ENCODE measurements at regions not wholly inside any gene's neighbourhood (a gene's known extent, or its start where the extent isn't known, plus 50 kb on each side); places are given as distances from the start of the nearest gene placed in this dataset.

DNA sequence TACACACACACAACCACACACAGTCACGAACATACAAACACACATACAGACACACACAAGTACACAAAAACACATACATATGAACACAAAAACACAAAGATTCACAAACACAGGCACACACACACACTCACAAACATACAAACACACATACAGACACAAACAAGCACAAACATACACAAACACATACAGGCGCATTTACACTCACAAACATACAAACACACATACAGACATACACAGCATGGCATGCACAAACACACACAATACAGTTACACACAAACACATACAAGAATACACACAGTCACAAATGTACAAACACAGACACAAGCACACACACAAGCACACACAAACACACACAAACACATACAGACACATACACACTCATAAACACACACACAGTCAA, 247.9 kb downstream of the TENT4A start:
- no peaks in the 10 kb centered on the region for H3K4me1 Mint-ChIP-seq
- H3K27me3 Mint-ChIP-seq = peaks cover 2% of the 10 kb centered on the region
- H3K4me3 Mint-ChIP-seq = no peak overlapping the region
- no peak overlapping the region for H3K27ac Mint-ChIP-seq
- H3K36me3 Mint-ChIP-seq = no peaks in the 10 kb centered on the region
- DNase-seq = no peak
- H3K9me3 Mint-ChIP-seq = peaks cover 3% of the 10 kb centered on the region

DNA sequence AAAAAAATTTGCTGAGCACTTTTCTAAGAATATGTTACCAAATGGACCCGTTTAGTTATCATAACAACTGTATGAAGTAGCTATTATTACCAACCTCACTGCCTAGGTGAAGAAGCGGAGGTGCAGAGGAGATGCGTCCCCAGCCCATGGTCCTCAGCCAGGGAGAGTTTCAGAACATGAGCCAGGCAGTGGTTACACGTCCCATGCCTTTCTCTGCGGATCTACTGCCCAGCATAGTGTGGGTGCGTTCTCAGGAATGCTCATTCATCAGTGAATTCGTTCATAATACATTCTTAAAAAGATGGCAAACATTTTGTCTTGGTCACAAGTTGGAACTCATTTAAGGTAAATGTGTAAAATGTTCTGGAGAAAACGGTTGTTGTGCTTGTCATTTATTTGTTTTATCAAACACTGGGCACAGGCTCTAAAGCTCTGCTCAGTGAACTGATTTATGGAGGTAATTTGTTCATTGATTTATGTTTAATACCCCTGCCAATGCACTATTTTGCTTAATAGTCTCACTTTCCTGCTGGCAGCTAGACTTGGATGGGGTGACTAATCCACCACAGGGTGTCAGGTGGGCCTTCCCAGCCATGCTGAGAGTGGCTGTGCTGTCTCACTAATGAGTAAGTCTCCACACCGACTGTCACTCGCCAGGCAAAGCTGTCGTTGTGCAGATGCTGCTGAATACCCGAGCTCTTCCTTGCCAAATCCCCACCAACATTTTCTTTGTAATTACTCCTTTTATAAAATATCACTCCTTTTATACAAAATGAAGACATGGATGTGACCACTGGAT, 248.8 kb downstream of the TENT4A start:
- Mint-ChIP-seq H3K9me3 (peaks cover 3% of the 10 kb centered on the region), H3K4me3 (no peak overlapping the region), H3K36me3 (no peaks in the 10 kb centered on the region), H3K27ac (no peak overlapping the region), H3K27me3 (peaks cover 4% of the 10 kb centered on the region), H3K4me1 (no peaks in the 10 kb centered on the region)
- no peak for DNase-seq

DNA sequence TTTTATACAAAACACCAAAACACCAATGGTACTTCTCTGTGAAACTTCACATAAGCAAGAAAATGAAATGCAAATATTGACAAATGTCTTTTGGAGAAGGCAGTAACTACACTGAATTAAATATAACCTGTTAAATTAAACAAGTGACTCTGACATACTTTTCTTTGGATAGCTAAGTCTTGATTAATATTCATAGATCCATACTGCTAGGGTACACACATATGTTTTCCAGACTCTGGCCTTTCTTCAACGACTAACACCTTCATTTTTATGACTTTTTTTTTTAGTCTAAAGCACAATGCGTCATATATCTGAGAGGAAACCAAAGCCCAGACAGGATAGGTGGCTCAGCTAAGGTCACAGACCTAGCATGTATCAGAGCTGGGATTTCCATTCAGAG, 263.7 kb downstream of the TENT4A start:
- DNase-seq = no peak
- Mint-ChIP-seq H3K4me3 (no peak overlapping the region), H3K4me1 (no peaks in the 10 kb centered on the region), H3K36me3 (no peaks in the 10 kb centered on the region), H3K9me3 (no peaks in the 10 kb centered on the region), H3K27me3 (peaks cover 3% of the 10 kb centered on the region), H3K27ac (no peak overlapping the region)

DNA sequence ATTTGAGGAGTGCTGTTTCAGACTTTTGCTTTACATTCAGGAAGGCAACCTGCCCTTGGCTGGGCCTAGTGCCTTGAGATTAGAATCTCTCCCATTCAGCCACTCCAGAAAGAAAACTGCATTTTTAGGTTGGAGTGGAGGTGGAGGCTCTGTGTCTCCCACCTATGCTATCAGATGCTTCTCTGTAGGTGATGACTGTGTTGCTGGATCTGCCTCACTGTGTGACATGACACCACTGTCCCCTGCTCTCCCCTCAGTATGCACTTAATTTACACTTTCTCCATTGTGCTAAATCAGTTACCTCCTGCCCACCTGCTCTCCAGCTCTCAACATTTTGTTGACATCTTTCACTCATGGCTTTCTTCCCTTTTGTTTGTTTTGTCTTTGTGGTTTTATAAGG, 265.8 kb downstream of the TENT4A start:
- H3K9me3 Mint-ChIP-seq = no peaks in the 10 kb centered on the region
- DNase-seq = no peak
- no peaks in the 10 kb centered on the region for H3K4me1 Mint-ChIP-seq
- peaks cover 6% of the 10 kb centered on the region for H3K27me3 Mint-ChIP-seq
- H3K27ac Mint-ChIP-seq = no peak overlapping the region
- no peak overlapping the region for H3K4me3 Mint-ChIP-seq
- H3K36me3 Mint-ChIP-seq = no peaks in the 10 kb centered on the region

DNA sequence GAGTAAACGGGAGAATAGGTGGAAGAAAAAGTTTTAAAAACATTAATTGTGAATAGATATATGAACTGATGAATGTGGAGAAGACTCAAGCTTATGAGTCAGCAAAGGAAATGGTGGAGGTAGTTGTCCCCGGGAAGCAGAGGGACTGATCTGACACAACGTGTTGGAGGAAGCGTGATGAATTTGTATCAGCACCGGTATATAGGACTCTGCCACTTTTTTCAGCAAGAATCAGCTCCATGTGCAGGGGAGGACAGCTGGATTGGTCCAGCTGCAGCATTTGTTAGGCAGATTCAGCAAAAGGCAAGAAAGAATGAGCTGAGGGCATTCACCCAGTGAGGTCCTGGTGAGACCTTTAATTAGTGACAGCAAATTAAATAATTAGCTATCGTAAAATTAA, 276.0 kb downstream of the TENT4A start:
- Mint-ChIP-seq H3K27ac (no peak overlapping the region), H3K9me3 (no peaks in the 10 kb centered on the region), H3K36me3 (no peaks in the 10 kb centered on the region), H3K4me3 (no peak overlapping the region), H3K27me3 (peaks cover 10% of the 10 kb centered on the region), H3K4me1 (no peaks in the 10 kb centered on the region)
- no peak for DNase-seq

DNA sequence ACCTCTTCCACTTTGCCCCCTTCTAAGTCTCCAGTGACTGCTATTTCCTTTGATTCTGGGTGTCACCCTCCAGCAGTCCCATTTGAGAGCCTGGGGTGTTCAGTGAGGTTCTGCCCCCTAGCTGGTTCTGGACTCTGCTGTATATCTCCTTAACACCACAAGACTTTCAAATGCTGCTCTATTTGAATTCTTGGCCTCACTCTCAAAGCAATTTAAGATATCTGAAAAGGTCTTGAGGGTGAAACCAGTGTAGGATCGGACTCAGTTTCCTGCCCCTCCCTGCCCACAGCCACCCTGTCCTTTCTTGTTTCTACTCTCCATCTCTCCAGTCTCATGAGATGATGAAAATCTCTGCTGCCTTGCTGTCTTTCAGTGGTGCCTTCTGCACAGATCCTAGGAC, 280.9 kb downstream of the TENT4A start:
- H3K27ac Mint-ChIP-seq = no peak overlapping the region
- no peak for DNase-seq
- peaks cover 5% of the 10 kb centered on the region for H3K9me3 Mint-ChIP-seq
- H3K4me3 Mint-ChIP-seq = no peak overlapping the region
- peaks cover 13% of the 10 kb centered on the region for H3K27me3 Mint-ChIP-seq
- H3K4me1 Mint-ChIP-seq = no peaks in the 10 kb centered on the region
- H3K36me3 Mint-ChIP-seq = no peaks in the 10 kb centered on the region

DNA sequence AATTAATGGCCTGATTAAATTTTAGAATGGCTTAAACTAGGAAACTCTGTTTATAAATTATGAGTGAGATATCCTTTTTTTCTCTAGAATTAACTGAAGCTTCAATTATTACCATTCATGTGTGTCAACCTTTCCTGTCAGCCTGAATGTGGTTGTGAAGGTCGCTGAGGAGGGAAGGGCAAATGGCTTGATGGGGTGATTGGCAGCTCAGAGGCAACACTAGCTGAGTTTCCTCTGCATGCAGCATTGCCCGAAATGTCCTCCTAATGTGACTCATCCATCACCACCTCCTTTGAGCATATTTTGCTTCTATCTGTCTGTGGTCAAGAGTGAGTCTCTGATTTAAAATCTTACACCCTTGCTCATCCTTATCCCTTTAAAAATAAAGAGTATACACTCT, 281.9 kb downstream of the TENT4A start:
- Mint-ChIP-seq H3K36me3 (no peaks in the 10 kb centered on the region), H3K27ac (no peak overlapping the region), H3K4me3 (no peak overlapping the region), H3K27me3 (peaks cover 20% of the 10 kb centered on the region), H3K9me3 (peaks cover 5% of the 10 kb centered on the region), H3K4me1 (no peaks in the 10 kb centered on the region)
- DNase-seq = no peak

DNA sequence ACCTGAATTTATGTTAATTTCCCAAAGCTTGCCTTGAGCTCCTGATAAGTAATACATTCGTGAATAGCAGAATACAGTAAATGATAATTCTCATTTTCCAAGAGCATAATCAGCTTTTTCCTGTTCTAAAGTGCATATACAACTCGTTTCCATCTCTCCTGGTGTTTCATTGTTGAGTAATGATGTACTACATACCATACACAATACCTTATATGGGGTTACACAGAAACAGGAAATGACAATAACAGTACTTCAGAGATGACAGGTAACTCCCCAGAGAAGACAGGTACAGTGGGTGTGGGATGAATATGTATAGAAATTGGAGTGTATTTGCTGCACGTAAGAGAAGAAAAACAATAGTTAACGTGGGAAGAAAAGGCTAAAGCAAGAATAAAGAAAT, 287.1 kb downstream of the TENT4A start:
- Mint-ChIP-seq H3K9me3 (peaks cover 4% of the 10 kb centered on the region), H3K36me3 (no peaks in the 10 kb centered on the region), H3K27ac (no peak overlapping the region), H3K4me3 (no peak overlapping the region), H3K4me1 (no peaks in the 10 kb centered on the region), H3K27me3 (peaks cover 11% of the 10 kb centered on the region)
- DNase-seq = no peak

DNA sequence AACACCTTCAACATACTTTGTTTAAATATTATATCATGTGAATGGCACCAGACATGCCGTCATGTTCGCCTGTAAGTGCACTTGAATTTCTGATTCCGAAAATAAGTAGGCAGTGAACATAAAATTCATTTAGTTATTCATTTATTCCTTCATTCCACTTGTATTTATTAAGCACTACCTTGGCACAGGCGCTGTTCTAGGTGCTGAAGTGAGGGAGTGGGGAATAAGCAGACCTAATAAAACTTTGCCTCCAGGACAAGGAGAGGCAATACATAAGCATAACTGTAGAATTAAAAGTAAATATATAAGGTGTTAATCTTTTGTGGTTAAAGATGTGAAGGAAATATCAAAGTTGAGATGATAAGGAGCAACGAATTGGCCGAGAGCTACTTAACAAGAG, 297.4 kb downstream of the TENT4A start:
- no peaks in the 10 kb centered on the region for H3K36me3 Mint-ChIP-seq
- no peak overlapping the region for H3K27ac Mint-ChIP-seq
- H3K4me3 Mint-ChIP-seq = no peak overlapping the region
- no peaks in the 10 kb centered on the region for H3K9me3 Mint-ChIP-seq
- DNase-seq = no peak
- peaks cover 3% of the 10 kb centered on the region for H3K27me3 Mint-ChIP-seq
- H3K4me1 Mint-ChIP-seq = no peaks in the 10 kb centered on the region

DNA sequence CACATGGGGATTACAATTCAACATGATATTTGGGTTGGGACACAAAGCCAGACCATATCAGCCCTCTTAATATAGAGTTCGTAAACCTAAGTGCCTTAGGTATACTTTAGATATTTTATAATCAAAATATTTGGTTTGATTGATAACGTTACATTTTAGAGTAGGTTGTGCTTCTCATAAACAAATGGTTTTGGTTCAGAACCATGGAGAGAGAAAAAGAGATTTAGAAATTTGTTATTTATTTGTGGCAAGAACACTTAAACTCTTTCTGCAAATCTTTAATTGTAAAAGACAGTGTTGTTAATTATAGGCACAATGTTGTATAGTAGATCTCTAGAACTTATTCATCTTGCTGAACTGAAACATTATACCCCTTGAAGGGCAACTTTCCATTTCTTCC, 298.8 kb downstream of the TENT4A start:
- Mint-ChIP-seq H3K4me3 (no peak overlapping the region), H3K36me3 (no peaks in the 10 kb centered on the region), H3K27ac (no peak overlapping the region), H3K9me3 (no peaks in the 10 kb centered on the region), H3K27me3 (peaks cover 3% of the 10 kb centered on the region), H3K4me1 (no peaks in the 10 kb centered on the region)
- DNase-seq = no peak

DNA sequence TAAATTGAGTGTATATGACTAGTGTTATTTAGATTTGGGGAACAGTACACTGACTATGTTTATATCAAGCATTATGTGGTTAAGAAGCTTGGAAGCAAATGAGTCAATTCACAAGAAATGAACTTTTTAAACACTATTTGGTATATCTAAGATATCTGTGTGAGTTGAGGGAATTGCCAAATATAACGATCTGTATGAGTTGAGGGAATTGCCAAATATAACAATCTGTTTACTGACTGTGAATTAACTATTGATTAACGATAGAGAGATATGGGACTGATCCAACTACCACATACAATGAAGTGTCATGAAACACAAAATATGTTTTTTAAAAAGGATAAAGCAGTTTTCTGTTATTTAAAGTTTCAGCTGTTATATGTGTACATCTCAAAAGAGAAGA, 301.4 kb downstream of the TENT4A start:
- Mint-ChIP-seq H3K4me1 (no peaks in the 10 kb centered on the region), H3K27me3 (peaks cover 10% of the 10 kb centered on the region), H3K27ac (no peak overlapping the region), H3K9me3 (no peaks in the 10 kb centered on the region), H3K36me3 (no peaks in the 10 kb centered on the region), H3K4me3 (no peak overlapping the region)
- DNase-seq = no peak

DNA sequence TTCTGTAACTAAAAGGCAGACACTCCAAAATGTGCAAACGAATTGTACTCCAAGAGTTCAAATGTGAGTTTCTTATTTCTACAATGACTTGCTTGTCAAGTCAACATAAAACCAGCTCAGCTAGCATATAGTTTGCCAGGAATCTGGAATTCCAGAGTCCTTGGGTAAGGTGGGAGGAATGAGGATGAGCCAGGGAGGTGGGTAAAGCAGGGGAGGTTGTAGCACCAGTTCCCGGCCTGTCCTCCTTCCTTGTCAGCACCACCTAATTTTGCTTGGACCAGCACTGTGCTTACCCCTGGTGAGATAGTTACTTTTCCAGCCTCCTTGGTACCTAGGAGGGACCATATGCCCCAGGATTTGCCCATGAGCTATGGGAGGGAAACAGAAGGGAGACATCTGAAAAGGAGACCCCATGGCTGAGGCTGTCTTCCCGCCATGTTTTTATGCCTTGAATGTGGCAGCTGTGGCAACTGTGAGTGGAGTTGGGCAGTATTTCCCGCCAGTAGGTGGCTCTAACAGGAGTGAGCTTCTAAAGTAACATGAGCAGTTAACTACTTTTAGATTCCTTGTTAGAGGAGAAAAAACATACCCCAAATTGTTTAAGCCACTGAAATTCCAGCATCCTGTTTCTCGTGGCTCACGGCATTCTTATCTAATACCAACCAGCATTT, 302.5 kb downstream of the TENT4A start:
- Mint-ChIP-seq H3K36me3 (no peaks in the 10 kb centered on the region), H3K27ac (no peak overlapping the region), H3K27me3 (peaks cover 10% of the 10 kb centered on the region), H3K4me3 (no peak overlapping the region), H3K9me3 (peaks cover 4% of the 10 kb centered on the region), H3K4me1 (no peaks in the 10 kb centered on the region)
- DNase-seq = no peak

DNA sequence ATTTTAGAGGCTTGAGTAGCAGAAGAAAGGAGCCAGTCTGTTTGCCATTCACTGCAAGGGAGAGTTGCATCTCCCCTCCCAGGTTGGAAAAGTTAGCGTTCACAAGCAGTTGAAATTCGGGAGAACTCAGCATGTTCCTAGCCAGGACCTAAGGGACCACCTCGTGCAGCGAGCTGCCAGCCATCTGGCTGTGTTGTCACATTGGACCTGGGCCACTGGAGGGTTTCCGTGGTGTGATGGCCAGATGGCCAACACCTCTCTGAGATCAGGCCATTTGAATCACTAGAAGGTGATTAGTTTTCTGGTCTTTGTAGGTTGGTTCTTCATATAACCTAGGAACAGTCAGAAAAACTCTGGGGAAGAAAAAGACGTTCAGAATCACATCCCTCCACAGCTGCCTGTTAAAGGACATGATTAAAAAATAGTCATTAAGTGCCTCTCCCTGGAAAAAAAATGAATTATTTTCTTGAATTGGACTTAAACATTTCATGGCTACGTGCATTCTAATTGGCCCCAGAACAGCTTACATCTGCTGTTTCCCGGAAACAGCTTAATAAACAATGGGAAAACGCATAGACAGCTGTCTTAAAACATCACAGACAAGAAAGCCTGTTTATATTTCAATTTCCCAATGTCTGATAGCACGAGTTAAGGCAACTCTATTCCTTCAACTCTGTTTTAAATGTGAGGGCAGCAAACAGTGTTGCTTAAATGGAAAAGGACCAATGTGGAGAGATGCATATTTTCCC, 303.9 kb downstream of the TENT4A start:
- Mint-ChIP-seq H3K27ac (no peak overlapping the region), H3K4me1 (no peaks in the 10 kb centered on the region), H3K9me3 (peaks cover 16% of the 10 kb centered on the region), H3K4me3 (no peak overlapping the region), H3K36me3 (no peaks in the 10 kb centered on the region), H3K27me3 (peaks cover 10% of the 10 kb centered on the region)
- DNase-seq = no peak

DNA sequence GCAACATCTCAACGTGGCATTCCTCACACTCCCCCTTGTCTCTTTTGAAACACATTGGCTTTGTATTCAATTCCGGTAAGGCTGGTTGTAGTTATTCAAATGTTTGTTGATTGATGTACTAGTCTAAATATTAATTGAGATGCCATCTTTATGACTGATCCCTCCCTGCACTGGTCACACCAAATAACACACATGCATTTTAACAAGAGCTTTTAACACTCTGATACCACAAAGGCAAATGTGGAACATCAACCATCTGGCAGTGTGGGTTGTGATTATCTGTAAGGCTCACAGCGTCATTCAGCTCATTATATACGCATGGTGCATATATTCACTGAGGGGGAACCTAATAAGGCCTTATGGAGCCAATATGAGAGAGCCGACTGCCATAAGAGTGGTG, 305.0 kb downstream of the TENT4A start:
- no peak for DNase-seq
- no peak overlapping the region for H3K4me3 Mint-ChIP-seq
- H3K36me3 Mint-ChIP-seq = no peaks in the 10 kb centered on the region
- peaks cover 10% of the 10 kb centered on the region for H3K27me3 Mint-ChIP-seq
- H3K27ac Mint-ChIP-seq = no peak overlapping the region
- H3K4me1 Mint-ChIP-seq = no peaks in the 10 kb centered on the region
- H3K9me3 Mint-ChIP-seq = peaks cover 19% of the 10 kb centered on the region

DNA sequence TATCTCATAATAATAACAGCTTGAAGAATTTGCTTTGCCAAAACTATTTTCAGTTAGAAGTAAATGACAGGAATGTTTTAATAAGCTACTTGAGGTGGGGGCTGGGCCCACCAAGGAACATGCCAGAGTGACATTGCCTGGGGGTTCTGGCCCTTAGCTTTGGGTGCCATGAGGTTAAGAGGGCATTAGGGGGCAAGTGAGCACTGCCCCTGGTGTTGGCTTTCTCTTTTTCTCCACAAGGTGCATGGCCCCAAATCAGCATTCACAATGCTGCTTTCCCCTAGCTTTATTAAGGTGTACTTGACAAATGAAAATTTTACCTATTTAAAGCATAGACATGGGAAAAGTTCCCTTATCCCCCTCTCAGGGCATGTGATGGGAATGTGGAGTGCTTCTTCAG, 305.4 kb downstream of the TENT4A start:
- no peaks in the 10 kb centered on the region for H3K36me3 Mint-ChIP-seq

More for the DNA sequence above, 305.4 kb downstream of the TENT4A start:
- Mint-ChIP-seq H3K4me1 (no peaks in the 10 kb centered on the region), H3K9me3 (peaks cover 21% of the 10 kb centered on the region), H3K27ac (no peak overlapping the region), H3K4me3 (no peak overlapping the region), H3K27me3 (peaks cover 10% of the 10 kb centered on the region)
- no peak for DNase-seq

All from activated naive CD8-positive, alpha-beta T cell treated with anti-CD3 and anti-CD28 coated beads for 36 hours (primary cell).